ENCODE measurements at regions not wholly inside any gene's neighbourhood (a gene's known extent, or its start where the extent isn't known, plus 50 kb on each side); places are given as distances from the start of the nearest gene placed in this dataset.
"Not testable (repeated sequence)": the region's sequence is repeated elsewhere in the genome, so short reads cannot be mapped to it uniquely, and the experiment has no call there.

DNA sequence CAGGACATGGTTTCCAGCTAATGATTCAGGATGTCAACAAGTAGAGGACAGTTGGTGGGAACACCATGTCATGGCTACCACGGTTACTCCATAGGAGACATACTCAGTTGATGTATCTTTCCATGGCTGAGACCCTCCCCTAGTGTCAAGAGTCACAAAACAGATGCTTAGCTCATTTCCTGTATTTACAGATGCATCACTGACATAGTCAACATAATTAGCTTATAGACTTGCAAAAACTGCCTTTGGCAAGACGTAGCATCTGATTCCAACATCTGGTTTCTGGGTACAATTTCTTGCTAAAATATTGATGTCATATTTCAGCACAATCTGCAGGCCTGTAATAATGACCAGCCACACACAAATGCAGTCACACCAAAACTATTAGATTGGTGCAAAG is 550.3 kb downstream of the FAM181B start:
- TF ChIP-seq CTCF (IDR thresholded peaks at IDR 0.05; ENCODE audit: insufficient read depth, low read length, severe bottlenecking): no peak
- FAIRE-seq: no peak
- DNase-seq (ENCODE audit: low read depth): no peak
- H3K4me3 ChIP-seq (ENCODE audit: low read depth, low read length): no peak overlapping the region
- no peaks in the 10 kb centered on the region for H3K27me3 ChIP-seq (ENCODE audit: control insufficient read depth, insufficient read depth, low read length)
- H3K36me3 ChIP-seq (ENCODE audit: control insufficient read depth, insufficient read depth, low read length): no peaks in the 10 kb centered on the region

DNA sequence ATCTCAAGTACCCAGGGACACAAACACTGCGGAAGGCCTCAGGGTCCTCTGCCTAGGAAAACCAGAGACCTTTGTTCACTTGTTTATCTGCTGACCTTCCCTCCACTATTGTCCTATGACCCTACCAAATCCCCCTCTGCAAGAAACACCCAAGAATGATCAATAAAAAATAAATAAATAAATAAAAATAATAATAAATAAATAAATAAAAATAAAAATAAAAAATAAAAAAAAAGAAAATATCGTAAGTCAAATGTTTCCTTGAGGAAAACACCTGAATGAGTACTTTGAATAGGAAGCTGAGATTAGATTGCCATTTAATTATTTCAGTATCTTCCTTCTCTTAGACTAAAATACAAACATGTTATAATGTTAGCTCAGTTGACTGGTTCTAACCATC is 551.0 kb downstream of the FAM181B start:
- not testable (repeated sequence) for FAIRE-seq; H3K36me3 ChIP-seq (ENCODE audit: control insufficient read depth, insufficient read depth, low read length); H3K4me3 ChIP-seq (ENCODE audit: low read depth, low read length); H3K27me3 ChIP-seq (ENCODE audit: control insufficient read depth, insufficient read depth, low read length); DNase-seq (ENCODE audit: low read depth)

GRCh38 chr11:82181796-82182195 is 551.9 kb downstream of the FAM181B start:
- H3K27me3 ChIP-seq (ENCODE audit: control insufficient read depth, insufficient read depth, low read length); H3K4me3 ChIP-seq (ENCODE audit: low read depth, low read length); DNase-seq (ENCODE audit: low read depth); FAIRE-seq; H3K36me3 ChIP-seq (ENCODE audit: control insufficient read depth, insufficient read depth, low read length): not testable (repeated sequence)

GRCh38 chr11:82176945-82177344 is 556.7 kb downstream of the FAM181B start:
- TF ChIP-seq CTCF (IDR thresholded peaks at IDR 0.05; ENCODE audit: insufficient read depth, low read length, severe bottlenecking): no peak
- no peaks in the 10 kb centered on the region for H3K27me3 ChIP-seq (ENCODE audit: control insufficient read depth, insufficient read depth, low read length)
- FAIRE-seq (no peak), DNase-seq (ENCODE audit: low read depth) (no peak)
- H3K4me3 ChIP-seq (ENCODE audit: low read depth, low read length): no peak overlapping the region
- H3K36me3 ChIP-seq (ENCODE audit: control insufficient read depth, insufficient read depth, low read length): no peaks in the 10 kb centered on the region

DNA sequence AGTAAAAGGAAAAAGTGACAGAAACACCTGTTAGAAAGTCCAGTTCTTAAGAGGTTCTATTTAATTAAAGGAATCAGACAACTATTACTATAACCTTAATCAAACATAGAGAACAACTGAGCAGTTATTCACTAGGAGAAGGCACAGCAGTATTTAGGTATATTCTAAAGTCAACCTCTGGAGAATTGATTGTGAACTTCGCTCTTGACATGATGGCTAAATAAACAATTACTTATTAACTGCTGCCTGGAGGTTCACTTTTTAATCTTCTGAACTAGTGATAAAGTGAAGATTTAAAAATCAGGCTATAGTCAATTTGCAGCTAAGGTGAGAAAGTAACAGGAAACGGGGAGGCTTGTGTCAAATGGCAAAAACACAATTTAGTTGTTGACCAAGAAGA is 557.3 kb downstream of the FAM181B start:
- no peak for FAIRE-seq
- DNase-seq (ENCODE audit: low read depth): no peak
- TF ChIP-seq CTCF (IDR thresholded peaks at IDR 0.05; ENCODE audit: insufficient read depth, low read length, severe bottlenecking): no peak
- no peaks in the 10 kb centered on the region for H3K27me3 ChIP-seq (ENCODE audit: control insufficient read depth, insufficient read depth, low read length)
- H3K36me3 ChIP-seq (ENCODE audit: control insufficient read depth, insufficient read depth, low read length): no peaks in the 10 kb centered on the region
- H3K4me3 ChIP-seq (ENCODE audit: low read depth, low read length): no peak overlapping the region

GRCh38 chr11:82174610-82175009 is 559.1 kb downstream of the FAM181B start:
- Histone ChIP-seq H3K36me3 (ENCODE audit: control insufficient read depth, insufficient read depth, low read length) (no peaks in the 10 kb centered on the region), H3K4me3 (ENCODE audit: low read depth, low read length) (no peak overlapping the region), H3K27me3 (ENCODE audit: control insufficient read depth, insufficient read depth, low read length) (no peaks in the 10 kb centered on the region)
- DNase-seq (ENCODE audit: low read depth): peak; percentile 3
- peak; percentile 4 for TF ChIP-seq CTCF (IDR thresholded peaks at IDR 0.05; ENCODE audit: insufficient read depth, low read length, severe bottlenecking)
- FAIRE-seq: no peak

DNA sequence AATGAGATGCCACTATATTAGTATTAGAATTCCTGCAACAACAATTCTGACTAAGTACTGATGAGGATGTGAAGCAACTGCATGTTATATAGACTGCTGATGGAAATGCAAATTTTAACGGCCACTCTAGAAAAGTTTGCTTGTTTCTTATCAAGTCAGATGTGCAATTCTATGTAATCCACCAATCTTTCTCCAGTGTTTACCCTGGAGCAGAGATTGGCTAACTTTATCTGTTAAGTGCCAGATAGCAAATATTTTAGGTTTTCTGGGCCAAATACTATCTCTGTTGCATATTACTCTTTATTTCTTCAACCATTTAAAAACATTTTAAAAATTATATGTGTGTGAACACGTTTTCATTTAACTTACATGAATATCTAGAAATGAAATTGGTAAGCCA is 586.9 kb downstream of the FAM181B start:
- Histone ChIP-seq H3K36me3 (ENCODE audit: control insufficient read depth, insufficient read depth, low read length) (no peaks in the 10 kb centered on the region), H3K27me3 (ENCODE audit: control insufficient read depth, insufficient read depth, low read length) (no peaks in the 10 kb centered on the region), H3K4me3 (ENCODE audit: low read depth, low read length) (no peak overlapping the region)
- no peak for DNase-seq (ENCODE audit: low read depth)
- no peak for TF ChIP-seq CTCF (IDR thresholded peaks at IDR 0.05; ENCODE audit: insufficient read depth, low read length, severe bottlenecking)
- FAIRE-seq: no peak
